H9 (cell line): ENCODE measurements at regions not wholly inside any gene's neighbourhood (a gene's known extent, or its start where the extent isn't known, plus 50 kb on each side); places are given as distances from the start of the nearest gene placed in this dataset.

Source experiments
- DNase-seq: peaks from one replicate; pipeline ENCODE4 v3.0.0-alpha.2; 2017
- H2AFZ ChIP-seq: one replicate; pipeline ENCODE4 v1.6.1; 2013; ENCODE audit warnings: mild to moderate bottlenecking, low read length, control low read depth, moderate library complexity
- H2AK5ac ChIP-seq: 2 replicates; pipeline ENCODE4 v1.6.1; 2013; ENCODE audit warnings: low read length, control low read depth, mixed read lengths; ENCODE audit not compliant: insufficient read length
- H2BK120ac ChIP-seq: one replicate; pipeline ENCODE4 v1.6.1; 2013; ENCODE audit warnings: low read depth, mild to moderate bottlenecking, low read length, control low read depth, inconsistent platforms; ENCODE audit not compliant: poor library complexity, severe bottlenecking
- H2BK12ac ChIP-seq: 2 replicates; pipeline ENCODE4 v1.6.1; 2013; ENCODE audit warnings: low read length, control low read depth, mixed read lengths, low read depth; ENCODE audit not compliant: insufficient read length
- H2BK15ac ChIP-seq: 2 replicates; pipeline ENCODE4 v1.6.1; 2013; ENCODE audit warnings: low read depth, low read length, control low read depth
- H2BK20ac ChIP-seq: one replicate; pipeline ENCODE4 v1.6.1; 2013; ENCODE audit warnings: low read depth, mild to moderate bottlenecking, low read length, control low read depth, inconsistent platforms; ENCODE audit not compliant: poor library complexity, severe bottlenecking
- H2BK5ac ChIP-seq: 2 replicates; pipeline ENCODE4 v1.6.1; 2013; ENCODE audit warnings: low read length, control low read depth, mixed read lengths; ENCODE audit not compliant: insufficient read length
- H3K14ac ChIP-seq: 2 replicates; pipeline ENCODE4 v1.6.1; 2013; ENCODE audit warnings: low read length, control low read depth; ENCODE audit not compliant: insufficient read depth
- H3K18ac ChIP-seq: 2 replicates; pipeline ENCODE4 v1.6.1; 2013; ENCODE audit warnings: low read depth, mild to moderate bottlenecking, mixed read lengths, low read length, control low read depth; ENCODE audit not compliant: insufficient read length
- H3K23ac ChIP-seq: 2 replicates; pipeline ENCODE4 v1.6.1; 2013; ENCODE audit warnings: low read length, control low read depth, mixed read lengths, low read depth; ENCODE audit not compliant: insufficient read length
- H3K23me2 ChIP-seq: 2 replicates; pipeline ENCODE4 v1.6.1; 2013; ENCODE audit warnings: low read depth, mild to moderate bottlenecking, mixed read lengths, low read length, control low read depth; ENCODE audit not compliant: insufficient read length, poor library complexity, severe bottlenecking
- H3K27ac ChIP-seq: 2 replicates; pipeline ENCODE4 v1.5.1; 2013; ENCODE audit warnings: low read length, control low read depth, mixed read lengths, low read depth; ENCODE audit not compliant: insufficient read length
- H3K27me3 ChIP-seq: 2 replicates; pipeline ENCODE4 v1.6.1; 2013; ENCODE audit warnings: low read length, control low read depth, inconsistent platforms; ENCODE audit not compliant: insufficient read depth
- H3K4ac ChIP-seq: 2 replicates; pipeline ENCODE4 v1.6.1; 2013; ENCODE audit warnings: low read depth, mild to moderate bottlenecking, control low read depth, inconsistent platforms, low read length, moderate library complexity
- H3K4me1 ChIP-seq: 2 replicates; pipeline ENCODE4 v1.6.1; 2013; ENCODE audit warnings: low read length, control low read depth, inconsistent platforms; ENCODE audit not compliant: insufficient read depth
- H3K4me2 ChIP-seq: 2 replicates; pipeline ENCODE4 v1.6.1; 2013; ENCODE audit warnings: low read length, control low read depth, mixed read lengths; ENCODE audit not compliant: insufficient read length, insufficient read depth
- H3K56ac ChIP-seq: 2 replicates; pipeline ENCODE4 v1.6.1; 2013; ENCODE audit warnings: low read depth, mild to moderate bottlenecking, mixed read lengths, low read length, control low read depth; ENCODE audit not compliant: insufficient read length
- H3K79me1 ChIP-seq: 2 replicates; pipeline ENCODE4 v1.6.1; 2013; ENCODE audit warnings: low read depth, mild to moderate bottlenecking, moderate library complexity, low read length, control low read depth, inconsistent platforms; ENCODE audit not compliant: insufficient read depth, poor library complexity, severe bottlenecking
- H3K79me2 ChIP-seq: 2 replicates; pipeline ENCODE4 v1.6.1; 2013; ENCODE audit warnings: low read length, control low read depth, inconsistent platforms; ENCODE audit not compliant: insufficient read depth
- H3K9ac ChIP-seq: 2 replicates; pipeline ENCODE4 v1.6.1; 2013; ENCODE audit warnings: low read length, control low read depth, mixed read lengths; ENCODE audit not compliant: insufficient read length; ENCODE audit errors: extremely low read depth
- H3K9me3 ChIP-seq: one replicate; pipeline ENCODE4 v1.6.1; 2013; ENCODE audit warnings: low read depth, low read length, inconsistent platforms; ENCODE audit not compliant: control insufficient read depth
- H3T11ph ChIP-seq: one replicate; pipeline ENCODE4 v1.6.1; 2013; ENCODE audit warnings: mild to moderate bottlenecking, low read length, control low read depth, inconsistent platforms
- H4K20me1 ChIP-seq: one replicate; pipeline ENCODE4 v1.6.1; 2013; ENCODE audit not compliant: control insufficient read depth, insufficient read length, insufficient read depth
- H4K5ac ChIP-seq: 2 replicates; pipeline ENCODE4 v1.6.1; 2013; ENCODE audit warnings: low read depth, mild to moderate bottlenecking, mixed read lengths, low read length, control low read depth; ENCODE audit not compliant: insufficient read length
- H4K8ac ChIP-seq: replicated peaks from 2 replicates; pipeline ENCODE4 v1.6.1; 2013; ENCODE audit warnings: low read length, control low read depth, mixed read lengths, low read depth; ENCODE audit not compliant: insufficient read length
- H4K91ac ChIP-seq: 2 replicates; pipeline ENCODE4 v1.6.1; 2013; ENCODE audit warnings: low read depth, mild to moderate bottlenecking, moderate library complexity, mixed read lengths, low read length, control low read depth; ENCODE audit not compliant: insufficient read length
- H3K27ac Mint-ChIP-seq, 3 experiments: 2 replicates in 2 of 3; 3 replicates in 1 of 3; pipeline ENCODE4 v1.8.0; 2020 to 2021; ENCODE audit warnings: mixed read lengths in 3 of 3, mild to moderate bottlenecking in 1 of 3, moderate library complexity in 1 of 3
- H3K27me3 Mint-ChIP-seq: 2 replicates; pipeline ENCODE4 v1.8.0; 2021; ENCODE audit warnings: low read depth, mild to moderate bottlenecking, moderate library complexity, mixed read lengths
- H3K36me3 Mint-ChIP-seq, 3 experiments: 2 replicates in 2 of 3; 3 replicates in 1 of 3; pipeline ENCODE4 v1.8.0; 2020 to 2021; ENCODE audit warnings: low read depth in 3 of 3, mixed read lengths in 3 of 3; ENCODE audit not compliant: insufficient read depth in 1 of 3
- H3K4me1 Mint-ChIP-seq, 2 experiments: 2 replicates each; pipeline ENCODE4 v1.8.0; 2020; ENCODE audit warnings: mixed read lengths in 2 of 2
- H3K4me3 Mint-ChIP-seq, 2 experiments: 2 replicates in 1 of 2; 3 replicates in 1 of 2; pipeline ENCODE4 v1.8.0; 2020 to 2021; ENCODE audit warnings: mild to moderate bottlenecking in 2 of 2, mixed read lengths in 2 of 2, moderate library complexity in 1 of 2
- H3K9me3 Mint-ChIP-seq, 2 experiments: 2 replicates in 1 of 2; 3 replicates in 1 of 2; pipeline ENCODE4 v1.8.0; 2020; ENCODE audit warnings: mild to moderate bottlenecking in 2 of 2, mixed read lengths in 2 of 2, moderate library complexity in 1 of 2
- CTCF ChIP-seq: fragments of 200-600 bp; sonication (generic); conservative IDR thresholded peaks from 3 replicates; pipeline ENCODE4 v1.8.0; 2021; ENCODE audit warnings: antibody characterized with exemption, mild to moderate bottlenecking
- WGBS: extraction: QIAGEN DNeasy Blood & Tissue Kit; methylation state at CpG from one replicate; pipeline ENCODE4 v1.1.7; 2013; ENCODE audit warnings: missing lambda C conversion rate, low lambda C conversion rate, mixed read lengths; ENCODE audit not compliant: insufficient read length; ENCODE audit errors: extremely low coverage; 5-methylcytosine and 5-hydroxymethylcytosine counted together

- WGBS = no CpG with 5 or more reads among the region's 16 CpGs
- Histone ChIP-seq H4K91ac (no peak overlapping the region), H3K79me2 (no peaks in the 10 kb centered on the region)
These were observed 101.1 kb downstream of the YTHDF1 start for GRCh38 chr20:63114693-63115311.

More at GRCh38 chr20:63114693-63115311, 101.1 kb downstream of the YTHDF1 start:
- H3K27ac ChIP-seq = no peak overlapping the region
- no peaks in the 10 kb centered on the region for H3K23me2 ChIP-seq
- H3K79me1 ChIP-seq = no peaks in the 10 kb centered on the region
- no peak overlapping the region for H3K56ac ChIP-seq
- no peak overlapping the region for H2AK5ac ChIP-seq
- H3K14ac ChIP-seq = no peak overlapping the region
- no peak overlapping the region for H4K8ac ChIP-seq
- H4K5ac ChIP-seq = no peak overlapping the region
- no peak overlapping the region for H2BK5ac ChIP-seq
- H3K4me2 ChIP-seq = no peak overlapping the region
- H2AFZ ChIP-seq = no peak overlapping the region
- H3K23ac ChIP-seq = no peak overlapping the region
- no peak overlapping the region for H3T11ph ChIP-seq
- no peak for TF ChIP-seq CTCF
- no peaks in the 10 kb centered on the region for H4K20me1 ChIP-seq
- DNase-seq = no peak
- no peak overlapping the region for H2BK120ac ChIP-seq
- no peak overlapping the region for H3K9ac ChIP-seq
- H3K4ac ChIP-seq = no peak overlapping the region
- Mint-ChIP-seq H3K27ac (no peak overlapping the region), H3K9me3 (peaks cover 0 to 5% of the 10 kb centered on the region in 2 experiments; a peak in 2 of 5 replicates), H3K27me3 (peaks cover 73% of the 10 kb centered on the region), H3K4me3 (no peak overlapping the region), H3K36me3 (no peaks in the 10 kb centered on the region), H3K4me1 (peaks cover 2 to 3% of the 10 kb centered on the region in 2 experiments; a peak in 2 of 4 replicates)
- H2BK12ac ChIP-seq = no peak overlapping the region
- H3K18ac ChIP-seq = no peak overlapping the region
- H3K9me3 ChIP-seq = no peaks in the 10 kb centered on the region
- H3K4me1 ChIP-seq = no peaks in the 10 kb centered on the region
- no peaks in the 10 kb centered on the region; the same call in 1 of the 2 replicates for H3K27me3 ChIP-seq
- no peak overlapping the region for H2BK20ac ChIP-seq
- no peak overlapping the region for H2BK15ac ChIP-seq
